GM13977 (cell line): ENCODE measurements at regions not wholly inside any gene's neighbourhood (a gene's known extent, or its start where the extent isn't known, plus 50 kb on each side); places are given as distances from the start of the nearest gene placed in this dataset.
"Not testable (repeated sequence)": the region's sequence is repeated elsewhere in the genome, so short reads cannot be mapped to it uniquely, and the experiment has no call there.

Experiments used
- DNase-seq: peaks from one replicate; pipeline ENCODE4 v3.0.0; 2012; ENCODE audit warnings: low spot score
- CTCF ChIP-seq: IDR thresholded peaks from 2 replicates; pipeline ENCODE4 v1.5.1; 2012; ENCODE audit warnings: mild to moderate bottlenecking, control low read depth; ENCODE audit not compliant: insufficient read depth; ENCODE audit errors: extremely low read depth, missing control alignments
- in situ Hi-C: fragments of 300-500 bp; cut with MboI; formaldehyde crosslinking; loops from one replicate; pipeline ENCODE4 v1.12.0; 2022; ENCODE audit warnings: low sequenced_read_pairs, low pct_unique_long_range_greater_than_20kb, mixed read lengths, inconsistent platforms; ENCODE audit not compliant: unreplicated experiment

GRCh38 chr2:189350540-189351209 is 90.6 kb upstream of the WDR75 start:
- in situ Hi-C loops: no loop called here
- no peak for TF ChIP-seq CTCF
- DNase-seq: no peak

GRCh38 chr2:189351933-189352332 is 89.3 kb upstream of the WDR75 start:
- in situ Hi-C loops, DNase-seq: not testable (repeated sequence)

DNA sequence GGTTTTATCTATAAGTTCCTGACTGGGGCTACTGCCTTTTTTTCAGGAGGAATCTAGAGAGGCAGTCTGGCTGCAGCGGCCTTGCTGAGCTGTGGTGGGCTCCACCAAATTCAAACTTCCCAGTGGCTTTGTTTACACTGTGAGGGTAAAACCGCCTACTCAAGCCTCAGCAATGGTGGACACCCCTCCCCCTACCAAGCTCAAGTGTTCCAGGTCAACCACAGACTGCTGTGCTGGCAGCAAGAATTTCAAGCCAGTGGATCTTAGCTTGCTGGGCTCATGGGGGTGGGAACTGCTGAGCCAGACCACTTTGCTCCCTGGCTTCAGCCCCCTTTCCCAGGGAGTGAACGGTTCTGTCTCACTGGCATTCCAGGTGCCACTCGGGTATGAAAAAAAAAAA is 83.9 kb upstream of the WDR75 start:
- in situ Hi-C loops, DNase-seq: not testable (repeated sequence)

DNA sequence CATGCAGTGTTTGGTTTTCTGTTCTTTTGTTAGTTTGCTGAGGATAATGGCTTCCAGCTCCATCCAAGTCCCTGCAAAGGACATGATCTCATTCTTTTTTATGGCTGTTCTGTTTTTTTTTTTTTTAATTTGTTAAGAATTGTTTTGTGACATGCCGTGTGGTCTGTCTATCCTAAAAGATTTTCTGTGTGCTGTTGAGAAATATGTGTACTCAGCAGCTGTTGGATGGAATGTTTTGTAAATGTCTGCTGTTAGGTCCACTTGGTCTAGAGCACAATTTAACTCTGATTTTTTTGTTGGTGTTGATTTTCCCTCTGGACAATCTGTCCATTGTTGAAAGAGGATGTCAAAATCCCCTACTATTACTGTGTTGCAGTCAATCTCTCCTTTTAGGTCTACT is 80.4 kb upstream of the WDR75 start:
- TF ChIP-seq CTCF: no peak
- in situ Hi-C loops: no loop called here
- no peak for DNase-seq

GRCh38 chr2:189362283-189362682 is 79.0 kb upstream of the WDR75 start:
- no peak for DNase-seq
- in situ Hi-C loops: no loop called here
- no peak for TF ChIP-seq CTCF

DNA sequence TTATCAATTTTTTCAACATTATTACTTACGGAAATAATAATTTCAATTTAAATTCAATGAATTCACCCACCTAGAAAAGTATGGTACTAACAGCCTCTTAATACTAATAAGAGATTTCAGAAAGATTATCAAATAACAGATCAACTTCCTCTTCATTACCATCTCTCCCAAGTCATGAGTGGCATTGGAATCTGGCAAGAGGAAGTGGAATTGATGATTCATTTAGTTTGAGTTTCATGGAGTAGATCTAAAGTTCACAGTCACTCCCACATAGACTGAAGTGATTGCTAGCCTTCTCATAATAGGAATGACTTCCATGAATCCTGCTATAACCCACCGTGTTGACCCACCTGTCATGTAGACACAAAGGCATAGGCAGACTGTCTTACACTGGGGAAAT is 77.7 kb upstream of the WDR75 start:
- DNase-seq: no peak
- in situ Hi-C loops: no loop called here
- no peak for TF ChIP-seq CTCF

DNA sequence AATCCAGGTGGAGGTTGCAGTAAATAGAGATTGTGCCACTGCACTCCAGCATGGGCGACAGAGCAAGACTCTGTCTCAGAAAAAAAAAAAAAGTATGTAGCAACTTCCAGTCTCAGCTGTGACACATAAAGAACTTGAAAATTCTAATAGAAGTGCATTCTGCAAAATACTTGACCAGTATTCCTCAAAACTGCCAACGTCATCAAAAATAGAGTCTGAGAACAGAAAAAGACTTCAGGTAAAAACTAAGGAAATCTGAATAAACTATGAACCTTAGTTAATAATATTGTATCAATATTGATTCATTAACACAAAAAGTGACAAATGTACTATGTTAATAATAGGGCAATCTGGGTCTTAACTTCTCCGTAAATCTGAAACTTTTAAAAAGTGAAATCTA is 76.7 kb upstream of the WDR75 start:
- no peak for TF ChIP-seq CTCF
- in situ Hi-C loops: no loop called here
- DNase-seq: no peak

- TF ChIP-seq CTCF: no peak
- in situ Hi-C loops: no loop called here
- no peak for DNase-seq
These were observed 74.9 kb upstream of the WDR75 start for GRCh38 chr2:189366349-189366748.
